ENCODE measurements at regions not wholly inside any gene's neighbourhood (a gene's known extent, or its start where the extent isn't known, plus 50 kb on each side); places are given as distances from the start of the nearest gene placed in this dataset.

DNA sequence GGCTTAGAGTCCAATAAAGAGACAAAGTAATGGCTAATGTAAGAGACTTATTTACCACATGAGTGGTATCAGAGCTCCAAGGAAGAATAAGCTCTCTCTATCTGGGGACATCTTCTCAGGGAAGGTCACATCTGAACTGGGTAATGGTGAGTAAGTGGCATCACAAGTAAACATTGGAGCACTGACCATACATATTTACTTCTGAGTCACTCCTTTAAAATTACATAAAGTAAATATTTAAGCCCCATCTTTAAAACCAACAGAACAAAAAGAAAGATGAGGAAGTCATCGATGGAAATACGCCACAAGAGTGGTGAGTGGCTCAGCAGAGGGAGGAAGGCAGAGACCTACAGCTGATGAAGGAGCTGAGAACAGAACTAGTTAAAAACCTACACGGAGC lies 159.9 kb downstream of the DUSP6 start:
- TF ChIP-seq, protein P1, sequence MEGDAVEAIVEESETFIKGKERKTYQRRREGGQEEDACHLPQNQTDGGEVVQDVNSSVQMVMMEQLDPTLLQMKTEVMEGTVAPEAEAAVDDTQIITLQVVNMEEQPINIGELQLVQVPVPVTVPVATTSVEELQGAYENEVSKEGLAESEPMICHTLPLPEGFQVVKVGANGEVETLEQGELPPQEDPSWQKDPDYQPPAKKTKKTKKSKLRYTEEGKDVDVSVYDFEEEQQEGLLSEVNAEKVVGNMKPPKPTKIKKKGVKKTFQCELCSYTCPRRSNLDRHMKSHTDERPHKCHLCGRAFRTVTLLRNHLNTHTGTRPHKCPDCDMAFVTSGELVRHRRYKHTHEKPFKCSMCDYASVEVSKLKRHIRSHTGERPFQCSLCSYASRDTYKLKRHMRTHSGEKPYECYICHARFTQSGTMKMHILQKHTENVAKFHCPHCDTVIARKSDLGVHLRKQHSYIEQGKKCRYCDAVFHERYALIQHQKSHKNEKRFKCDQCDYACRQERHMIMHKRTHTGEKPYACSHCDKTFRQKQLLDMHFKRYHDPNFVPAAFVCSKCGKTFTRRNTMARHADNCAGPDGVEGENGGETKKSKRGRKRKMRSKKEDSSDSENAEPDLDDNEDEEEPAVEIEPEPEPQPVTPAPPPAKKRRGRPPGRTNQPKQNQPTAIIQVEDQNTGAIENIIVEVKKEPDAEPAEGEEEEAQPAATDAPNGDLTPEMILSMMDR (conservative IDR thresholded peaks at IDR 0.05 in 1 of 2, IDR thresholded peaks at IDR 0.05 in 1 of 2; ENCODE audit: extremely low read depth in 1 of 2, insufficient read depth in 1 of 2, low read depth in 1 of 2, low read length in 2 of 2) = no peak
- TF ChIP-seq EZH2 (IDR thresholded peaks at IDR 0.05; ENCODE audit: borderline replicate concordance, low read length) = no peak

Measured in mammary epithelial cell (primary cell).